ENCODE measurements at regions not wholly inside any gene's neighbourhood (a gene's known extent, or its start where the extent isn't known, plus 50 kb on each side); places are given as distances from the start of the nearest gene placed in this dataset.
A peak's percentile ranks its signal among the peaks of the same experiment; 100 is the strongest.
"Not testable (repeated sequence)": the region's sequence is repeated elsewhere in the genome, so short reads cannot be mapped to it uniquely, and the experiment has no call there.

DNA sequence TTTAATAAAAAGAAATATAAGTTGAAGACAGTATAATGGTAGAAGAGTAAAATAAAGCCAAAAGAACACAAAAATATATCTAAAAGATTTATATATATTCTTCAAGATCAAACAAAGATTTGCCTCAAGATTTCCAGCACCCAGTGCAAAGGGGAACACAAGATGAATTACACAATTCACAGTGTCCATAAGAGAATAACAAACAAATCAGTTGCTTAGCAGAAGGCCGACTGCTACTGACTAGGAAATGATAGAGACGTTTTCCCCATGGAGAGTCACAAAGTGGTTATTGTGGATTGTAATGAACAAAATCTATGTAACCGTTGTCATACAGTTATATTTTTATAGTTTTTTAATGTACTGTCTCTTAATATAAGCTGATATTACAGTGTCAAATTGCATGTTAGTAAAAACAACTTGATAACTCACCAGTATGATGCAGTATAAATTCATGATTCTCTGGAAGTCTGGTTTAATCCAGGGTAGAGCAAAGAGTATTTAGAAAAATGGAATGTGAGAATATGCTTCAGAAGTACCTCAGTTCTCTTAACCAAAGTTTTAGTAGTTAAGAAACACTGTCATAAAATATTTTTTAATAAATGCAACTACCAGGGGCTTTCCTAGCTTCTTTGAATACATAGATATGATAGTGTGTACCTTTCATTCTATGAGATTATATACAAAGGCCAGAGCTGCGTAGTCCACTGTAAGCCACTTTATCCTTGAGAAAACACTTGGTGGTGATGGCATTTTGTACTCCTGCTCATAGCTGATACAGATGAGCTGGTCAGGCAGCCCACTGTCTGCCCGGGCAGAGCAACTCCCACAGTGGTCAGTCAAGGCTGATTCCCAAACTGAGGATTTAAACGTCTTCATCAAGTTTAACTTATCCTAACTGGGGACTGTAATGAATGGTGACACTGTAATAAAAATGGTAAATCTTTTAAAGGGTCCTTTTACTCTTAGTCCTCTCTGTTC, 180.5 kb upstream of the DTNA start:
- DNase-seq: no peak

DNA sequence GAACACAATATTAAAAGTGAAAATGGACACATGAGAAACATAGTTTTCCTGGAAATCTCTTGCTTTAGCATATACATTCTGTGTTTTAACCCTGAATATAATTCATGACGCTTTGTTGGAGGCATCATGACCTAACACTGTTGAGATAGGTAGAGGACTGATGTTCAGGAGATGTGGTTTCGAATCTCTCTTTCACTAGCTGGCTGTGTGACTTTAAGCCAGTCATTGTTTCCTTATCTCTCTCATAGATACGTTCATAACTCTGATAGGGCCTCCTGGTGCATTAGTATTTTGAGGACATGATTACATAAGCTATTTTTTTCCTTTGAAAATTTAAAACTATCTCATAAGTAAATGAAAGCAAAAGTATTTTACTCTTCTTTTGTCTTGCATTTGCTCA, 179.0 kb upstream of the DTNA start:
- no peak for DNase-seq

DNA sequence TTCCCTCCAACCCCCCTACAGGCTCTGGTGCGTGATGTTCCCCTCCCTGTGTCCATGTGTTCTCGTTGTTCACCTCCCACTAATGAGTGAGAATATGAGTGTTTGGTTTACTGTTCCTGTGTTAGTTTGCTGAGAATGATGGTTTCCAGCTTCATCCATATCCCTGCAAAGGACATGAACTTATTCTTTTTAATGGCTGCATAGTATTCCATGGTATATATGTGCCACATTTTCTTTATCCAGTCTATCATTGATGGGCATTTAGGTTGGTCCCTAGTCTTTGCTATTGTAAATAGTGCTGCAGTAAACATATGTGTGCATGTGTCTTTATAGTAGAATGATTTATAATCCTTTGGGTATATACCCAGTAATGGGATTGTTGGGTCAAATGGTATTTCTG, 175.5 kb upstream of the DTNA start:
- DNase-seq: not testable (repeated sequence)

DNA sequence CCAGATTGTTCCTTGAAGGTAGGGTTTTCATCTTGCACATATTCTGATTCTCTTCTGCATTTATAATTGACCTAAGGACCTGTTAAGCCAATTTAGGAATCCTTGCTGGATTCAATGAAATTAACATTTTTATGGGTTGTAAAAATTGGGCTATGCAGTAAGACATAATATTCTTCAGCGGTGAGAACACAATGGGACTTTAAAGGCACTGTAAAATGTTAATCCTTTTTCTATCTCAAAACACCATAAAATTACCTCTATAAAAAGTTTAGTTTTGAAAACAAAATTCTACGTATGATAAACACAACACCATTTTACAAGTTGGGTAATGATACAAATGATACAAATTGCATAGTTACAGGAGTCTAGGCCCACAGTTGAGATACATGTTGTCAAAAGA, 169.2 kb upstream of the DTNA start:
- DNase-seq: no peak

DNA sequence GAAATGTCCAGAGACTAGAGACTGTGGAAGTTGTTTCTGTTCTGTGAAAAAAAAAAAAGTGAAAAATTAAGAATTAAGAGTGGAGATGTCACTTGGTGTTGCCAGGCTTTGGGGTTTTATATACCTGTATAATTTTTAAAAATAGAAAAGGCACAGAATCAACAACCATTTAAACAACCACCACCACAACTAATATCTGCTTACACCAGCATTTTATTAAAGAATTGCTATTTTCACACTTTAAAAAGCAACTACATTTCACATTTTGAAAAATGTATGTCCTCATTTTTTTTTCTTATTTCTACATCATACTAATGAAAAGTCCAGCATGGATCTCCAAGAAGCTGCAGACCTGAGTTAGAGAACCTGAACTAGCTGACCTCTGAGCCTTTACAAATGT, 167.5 kb upstream of the DTNA start:
- no peak for DNase-seq

DNA sequence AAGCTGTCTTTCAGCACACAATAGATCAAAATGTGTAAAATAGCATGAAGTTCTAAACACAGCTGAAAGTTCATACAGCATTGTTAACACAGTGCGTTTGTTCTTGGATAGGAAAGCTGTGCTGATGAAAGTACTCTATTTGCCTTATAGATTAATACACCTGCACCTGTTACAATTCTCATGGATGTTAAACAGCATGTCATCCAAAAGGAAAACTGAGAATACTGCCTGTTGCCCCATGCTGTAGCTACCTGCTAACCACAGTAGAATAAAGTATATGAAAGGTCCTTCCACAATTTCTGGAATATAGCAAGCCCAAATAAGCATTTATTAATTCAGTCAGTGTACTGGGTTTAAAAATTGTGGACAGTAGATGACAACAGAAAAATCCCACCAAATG, 166.7 kb upstream of the DTNA start:
- DNase-seq: no peak

DNA sequence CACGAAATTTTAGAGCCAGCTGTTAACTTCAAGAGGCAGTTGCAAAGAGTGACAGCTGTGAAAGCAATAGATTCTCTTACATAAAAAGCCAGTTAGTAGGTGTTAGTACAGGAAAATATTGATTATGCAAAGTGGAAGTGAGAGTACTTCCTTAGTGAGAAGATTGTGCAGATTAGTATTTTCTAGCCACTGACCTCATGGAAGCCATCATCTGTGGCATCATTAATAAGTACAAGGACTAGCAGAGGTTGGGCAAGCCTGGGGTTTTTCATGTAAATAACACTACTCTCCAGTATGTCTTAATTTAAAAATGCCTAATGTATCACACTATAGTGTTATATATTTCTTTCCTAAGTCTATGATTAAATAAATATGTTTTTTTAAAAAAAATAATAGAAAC, 166.2 kb upstream of the DTNA start:
- DNase-seq: no peak

DNA sequence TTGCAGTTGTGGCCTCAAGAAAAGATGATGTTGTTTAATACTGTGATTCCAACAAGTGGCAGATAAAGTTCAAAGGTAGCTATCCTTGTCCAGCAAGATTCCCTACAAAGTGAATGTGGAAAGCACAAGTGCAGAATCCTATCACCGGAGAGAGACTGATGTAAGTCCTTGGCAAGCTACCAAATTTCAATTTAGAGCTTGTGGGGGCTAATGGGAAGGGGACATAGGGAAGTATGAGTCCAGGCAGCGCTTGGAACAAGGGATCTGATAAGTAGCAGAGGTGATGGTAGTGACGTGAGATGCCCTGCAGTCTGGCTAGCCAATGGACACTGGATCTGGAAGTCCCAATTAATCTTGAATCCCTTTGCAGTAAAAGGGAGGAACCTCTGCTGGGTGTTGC, 165.2 kb upstream of the DTNA start:
- DNase-seq: no peak

DNA sequence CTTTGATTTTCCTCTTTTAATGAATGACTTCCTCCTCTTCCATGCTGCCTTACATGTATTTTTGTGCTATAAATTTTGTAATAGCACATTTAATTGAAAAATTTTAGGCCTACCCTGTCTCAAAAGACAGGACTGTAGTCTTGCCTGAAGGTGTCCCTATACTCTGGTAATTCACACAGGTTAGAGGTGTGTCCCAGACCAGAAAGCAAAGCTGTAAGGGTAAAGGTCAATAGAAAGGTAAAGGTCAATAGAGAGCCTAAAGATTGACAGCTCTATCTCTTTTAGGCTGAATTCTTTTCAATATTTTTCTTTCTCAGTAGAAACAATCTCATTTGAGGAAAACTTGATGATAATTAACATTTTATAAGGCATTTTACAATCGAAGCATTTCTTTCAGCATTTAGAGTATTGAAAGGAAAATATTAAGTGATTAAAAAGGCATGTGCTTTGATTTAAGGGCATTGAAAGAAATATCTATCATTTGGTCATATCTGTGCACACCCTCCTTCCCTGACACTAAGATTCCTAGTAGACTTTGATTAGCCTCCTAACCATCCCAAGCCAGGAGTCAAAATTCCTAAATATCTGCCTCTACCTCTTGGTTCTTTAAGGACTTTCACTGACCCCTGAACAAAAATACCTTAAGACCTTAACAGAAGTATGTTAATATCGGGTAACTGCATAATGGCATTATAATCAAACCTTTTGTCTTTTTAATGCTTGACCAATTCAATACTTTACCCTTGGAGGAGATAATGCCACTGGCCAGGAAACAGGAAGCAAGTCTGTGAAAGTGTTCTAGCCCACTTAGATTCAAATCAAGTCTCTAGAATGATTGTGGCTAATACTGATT, 161.8 kb upstream of the DTNA start:
- DNase-seq: no peak

DNA sequence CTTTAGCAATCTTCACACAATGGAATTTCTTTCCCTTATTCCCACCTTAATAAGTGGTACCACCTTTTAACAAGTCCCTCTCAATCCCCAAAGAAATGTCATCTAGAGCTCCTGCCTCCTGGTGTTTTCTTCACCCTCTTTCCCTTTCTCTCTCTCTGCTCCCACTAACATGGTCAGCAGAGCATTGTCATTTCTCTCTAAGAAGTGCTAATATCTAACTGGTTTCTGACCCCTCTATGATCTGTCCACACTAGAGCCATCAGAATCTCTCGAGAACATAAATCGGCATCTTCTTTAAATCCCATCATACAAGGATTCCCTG, 161.2 kb upstream of the DTNA start:
- no peak for DNase-seq

DNA sequence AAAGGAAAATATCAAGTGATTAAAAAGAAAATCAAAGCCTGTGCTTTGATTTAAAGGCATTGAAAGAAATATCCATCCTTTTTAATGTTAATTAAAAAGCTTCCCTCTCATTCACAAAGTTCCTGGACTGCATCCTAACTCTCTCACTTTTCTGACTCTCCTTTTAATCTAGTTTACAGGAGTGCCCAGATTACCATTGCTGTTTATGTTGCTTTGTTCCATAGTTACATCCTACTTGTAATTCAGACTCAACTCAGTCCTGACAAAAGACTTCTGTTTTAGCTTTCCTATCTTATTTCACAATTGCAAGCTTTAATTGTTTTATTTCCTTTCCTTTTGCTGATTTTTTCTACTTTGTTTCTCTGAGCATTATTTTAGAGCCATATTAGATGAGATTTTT, 160.7 kb upstream of the DTNA start:
- no peak for DNase-seq

DNA sequence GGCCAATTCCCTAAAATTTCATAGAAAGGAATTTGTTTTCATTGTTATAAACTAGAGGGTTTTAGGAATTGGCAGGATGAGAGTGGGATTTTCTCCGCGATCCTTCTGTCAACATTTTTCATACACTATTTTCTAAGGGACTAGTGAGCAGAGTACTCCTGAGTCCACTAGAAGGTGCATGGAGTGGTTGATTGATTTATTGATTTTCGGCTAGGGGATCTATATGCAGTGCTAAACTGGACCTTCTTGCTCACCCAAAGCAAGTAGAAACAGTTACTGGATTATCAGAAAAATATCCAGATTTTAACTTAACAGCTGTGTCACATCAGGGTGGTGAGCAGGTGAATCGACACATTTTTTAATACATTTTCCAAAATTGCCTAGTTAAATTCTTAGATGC, 159.9 kb upstream of the DTNA start:
- no peak for DNase-seq

DNA sequence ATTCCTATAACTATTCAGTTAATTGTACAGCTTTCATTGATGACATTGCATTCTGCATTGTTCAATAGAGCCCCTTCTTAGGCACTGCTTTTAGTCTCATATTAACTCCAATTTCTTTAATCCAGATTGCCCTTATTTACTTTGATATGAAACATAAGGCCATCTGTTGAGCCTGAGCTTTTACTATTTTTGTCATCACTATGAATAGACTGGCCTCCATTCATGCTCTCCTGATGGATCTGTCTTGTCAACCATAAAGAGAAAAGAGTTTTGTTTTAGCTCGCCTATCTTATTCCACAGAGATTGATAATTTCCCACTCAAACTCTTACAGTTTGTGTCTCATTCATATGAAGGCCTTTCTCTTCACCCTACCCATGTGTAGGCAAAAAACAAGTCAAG, 159.2 kb upstream of the DTNA start:
- DNase-seq: no peak

DNA sequence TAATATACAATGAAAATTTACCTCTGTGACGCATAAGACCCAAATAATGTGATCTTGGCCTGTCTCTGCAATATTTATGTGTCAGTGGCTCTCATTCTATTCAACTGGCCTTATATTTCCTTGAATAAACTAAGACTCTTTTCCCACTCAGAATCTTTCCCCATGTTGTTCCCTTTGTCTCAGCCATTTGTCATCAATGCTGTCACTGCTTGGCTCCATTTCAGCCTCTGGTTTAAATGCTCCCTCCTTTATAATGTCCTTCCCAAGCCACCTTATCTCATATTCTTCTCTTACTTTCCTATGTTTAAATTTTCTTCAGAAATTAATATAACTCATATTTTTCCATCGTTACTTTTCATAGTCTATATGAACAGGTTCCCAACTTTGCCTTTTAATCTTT, 158.3 kb upstream of the DTNA start:
- DNase-seq: no peak

DNA sequence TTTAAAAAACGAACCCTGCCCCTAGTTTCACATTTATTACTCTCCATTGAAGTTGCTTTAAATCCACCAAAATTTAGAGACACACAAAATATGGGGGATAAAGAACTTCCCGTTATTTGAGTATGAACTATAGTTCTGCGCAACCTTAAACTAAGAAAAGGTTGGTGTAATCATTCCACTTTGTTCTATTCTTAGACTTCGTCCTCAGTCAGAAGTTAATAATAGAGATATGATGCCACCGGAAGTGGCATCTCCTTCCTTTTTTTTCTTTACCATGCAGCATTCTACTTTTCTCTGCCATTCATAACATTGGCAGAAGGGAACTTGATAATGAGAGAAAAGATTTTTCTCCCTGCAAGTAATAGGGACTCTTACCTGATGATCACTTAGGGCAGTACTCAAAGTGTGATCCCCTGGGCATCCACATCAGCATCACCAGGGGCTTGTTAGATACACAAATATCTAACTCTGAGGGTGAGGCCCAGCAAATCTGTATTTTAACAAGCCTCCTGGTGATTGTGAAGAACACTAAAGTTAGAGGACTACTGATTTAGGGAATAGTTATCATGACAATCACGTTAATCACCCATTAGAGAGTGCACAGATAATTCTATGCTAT, 147.7 kb upstream of the DTNA start:
- no peak for DNase-seq

DNA sequence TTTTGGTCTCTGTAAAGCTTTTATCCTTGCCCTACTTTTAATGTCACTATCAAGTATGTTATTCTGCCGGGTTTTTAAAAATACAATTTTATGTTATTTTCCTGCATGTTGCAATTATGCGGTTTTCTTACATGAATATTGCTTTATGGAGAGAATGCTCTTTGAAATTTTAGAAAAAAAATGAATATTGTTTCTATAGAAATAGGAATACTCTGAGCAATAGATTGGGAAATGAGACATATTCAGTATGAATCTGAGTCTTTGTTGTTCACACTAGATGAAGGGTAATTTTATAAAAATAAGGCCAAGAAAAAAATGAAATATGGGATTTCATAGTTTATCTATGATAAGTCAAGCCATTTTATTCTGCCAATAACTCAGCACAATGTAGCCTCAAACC, 142.2 kb upstream of the DTNA start:
- no peak for DNase-seq

DNA sequence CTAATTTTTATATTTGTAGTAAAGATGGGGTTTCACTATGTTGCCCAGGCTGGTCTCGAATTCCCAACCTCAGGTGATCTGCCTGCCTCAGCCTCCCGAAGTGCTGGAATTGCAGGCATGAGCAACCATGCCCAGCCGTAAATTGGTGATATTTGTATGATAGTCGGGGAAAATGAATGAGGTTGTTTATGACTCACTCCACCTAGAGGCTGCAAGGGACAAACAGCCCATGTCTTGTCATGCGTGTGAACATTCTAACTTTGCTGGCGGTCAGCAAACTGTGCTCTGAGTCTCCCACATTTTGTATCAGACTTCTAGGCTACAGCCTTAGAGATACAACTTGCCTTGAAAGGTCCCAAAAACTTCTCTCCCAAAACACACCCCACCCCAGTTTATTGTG, 133.5 kb upstream of the DTNA start:
- no peak for DNase-seq

DNA sequence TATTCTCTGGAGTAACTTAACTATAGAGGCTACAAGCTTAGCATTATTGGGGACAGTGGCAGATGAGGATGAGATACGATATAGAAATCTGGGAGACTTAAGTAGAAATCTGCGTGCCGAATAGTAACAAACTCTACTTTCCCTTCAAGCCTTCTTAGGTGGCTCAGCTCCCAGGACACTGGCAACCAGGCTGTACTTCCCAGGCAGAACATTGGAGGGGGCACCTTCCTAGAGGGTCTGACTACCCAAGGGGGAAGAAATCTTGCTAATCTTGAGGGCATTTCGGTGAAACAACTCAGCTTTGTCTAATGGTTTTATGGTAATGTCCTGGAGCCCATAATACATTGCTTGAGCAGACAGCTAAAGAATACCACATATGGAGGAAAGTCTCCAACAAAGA, 126.2 kb upstream of the DTNA start:
- no peak for DNase-seq

DNA sequence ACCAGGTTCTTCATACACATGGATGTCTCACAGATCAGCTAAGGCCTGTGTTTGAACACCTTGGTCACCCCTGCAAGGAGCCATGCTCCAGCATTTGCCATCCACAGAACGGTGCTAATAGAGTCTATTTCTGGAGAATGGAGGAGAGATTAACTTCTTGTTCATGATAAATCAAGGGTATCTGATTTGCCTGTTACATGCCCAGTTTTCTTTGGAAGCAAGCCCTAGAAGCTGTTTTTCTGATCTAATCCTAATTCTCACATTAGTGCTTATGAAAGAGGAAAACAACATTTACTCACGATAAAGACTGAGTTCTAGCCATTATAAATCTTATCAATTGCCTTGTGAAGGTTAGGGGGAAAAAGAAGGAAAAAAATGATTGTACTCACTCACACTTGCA, 119.6 kb upstream of the DTNA start:
- DNase-seq: no peak

DNA sequence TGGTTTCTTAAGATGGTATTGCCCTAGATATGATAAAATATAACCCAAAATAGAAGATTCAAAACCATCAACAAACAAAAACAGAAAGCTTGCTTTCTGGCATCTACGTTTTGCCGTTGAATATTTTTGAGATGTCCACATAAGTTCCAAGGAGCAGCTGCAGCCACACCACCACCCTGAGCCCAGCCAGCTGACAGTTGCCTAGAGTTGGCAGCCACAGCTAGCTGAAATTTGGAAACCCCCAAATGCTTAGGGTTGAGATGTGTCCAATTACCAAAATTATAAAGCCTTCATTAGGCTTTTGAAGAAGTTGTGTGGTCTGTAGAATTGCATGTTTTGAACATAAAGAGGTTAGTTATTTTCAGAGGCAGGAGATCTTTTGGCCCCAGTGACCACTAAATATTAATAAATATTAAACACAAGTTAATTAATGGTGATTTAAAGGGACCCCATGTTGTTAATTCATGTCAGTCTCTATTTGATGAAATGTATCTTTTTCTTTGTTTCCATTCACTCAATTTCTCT, 118.1 kb upstream of the DTNA start:
- DNase-seq: no peak

DNA sequence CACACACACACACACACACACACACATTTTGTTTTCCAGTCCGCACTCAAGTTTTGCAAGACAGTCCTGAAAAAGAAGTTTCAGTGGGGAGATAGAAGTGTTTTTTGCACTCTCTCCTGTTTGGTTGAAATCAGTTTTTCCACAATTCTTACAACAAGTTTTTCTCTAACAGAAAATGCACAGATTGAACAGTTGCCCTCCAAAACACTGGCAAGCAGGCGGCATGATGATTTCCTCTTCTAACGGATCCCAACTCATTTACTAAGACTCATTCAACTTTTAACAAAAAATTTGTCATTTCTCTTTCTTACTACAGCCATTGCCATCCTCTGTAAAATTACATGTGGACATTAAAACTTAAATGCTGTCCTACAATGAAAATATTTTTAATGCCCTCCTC, 117.6 kb upstream of the DTNA start:
- no peak for DNase-seq

DNA sequence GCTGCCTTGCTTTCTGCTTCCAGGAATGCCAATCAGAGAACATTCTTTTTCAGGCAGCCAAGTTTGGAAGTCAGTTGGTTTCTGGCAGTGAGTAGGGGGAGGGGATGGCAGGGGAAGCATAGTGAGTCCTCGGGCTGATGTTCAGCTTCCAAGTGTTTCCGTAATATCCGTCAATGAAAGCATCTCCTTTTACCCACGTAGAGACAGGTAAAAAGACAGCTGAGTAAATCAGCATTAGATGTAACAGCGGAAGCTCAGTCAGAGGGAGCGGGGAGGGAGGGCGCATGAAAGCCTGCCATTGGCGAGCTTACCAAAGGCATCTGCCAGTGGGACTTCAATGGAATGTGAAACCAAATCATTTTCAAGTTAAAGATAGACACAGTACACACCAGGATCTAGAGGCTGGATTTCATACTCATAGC, 117.1 kb upstream of the DTNA start:
- DNase-seq: no peak

DNA sequence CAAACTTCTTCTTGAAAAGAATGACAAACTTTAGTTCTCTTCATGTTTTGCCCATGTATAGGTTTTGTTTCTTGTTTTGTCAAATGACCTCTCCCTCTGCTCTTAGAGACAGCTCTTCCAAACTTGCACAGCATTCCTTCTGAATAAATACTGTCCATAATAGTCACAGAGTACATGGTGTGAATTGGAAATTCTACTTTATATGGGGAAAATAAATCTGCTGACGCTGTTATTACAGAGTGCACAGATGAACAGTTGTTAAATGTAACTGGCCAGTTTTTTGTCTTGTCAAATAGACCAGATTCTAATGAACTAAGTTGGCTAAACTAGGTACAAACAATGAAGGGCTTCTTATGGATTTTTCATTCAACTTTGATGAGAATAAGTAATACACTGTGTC, 115.8 kb upstream of the DTNA start:
- DNase-seq: no peak

DNA sequence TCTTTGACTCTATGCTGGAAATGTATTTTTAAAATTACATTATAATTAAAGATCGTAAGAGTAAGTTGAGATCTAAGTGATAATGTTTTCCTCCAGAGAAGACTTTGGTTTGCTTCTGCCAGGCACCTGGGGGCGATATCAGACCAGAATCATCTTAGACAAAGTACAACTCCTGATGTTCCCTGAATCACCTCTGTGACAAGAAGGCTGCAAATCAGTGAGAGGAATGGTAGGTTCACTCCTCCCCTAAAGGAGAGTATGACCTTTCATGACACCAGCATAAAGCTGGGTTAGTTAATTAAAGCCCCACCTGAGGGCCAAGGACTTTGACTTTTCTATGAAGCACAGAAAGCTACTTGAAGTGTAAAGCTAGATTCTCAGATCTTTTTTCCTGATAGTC, 114.4 kb upstream of the DTNA start:
- peak; percentile 11 for DNase-seq

Data from hematopoietic multipotent progenitor cell treated with erythropoietin and hydrocortisone succinate and interleukin-3 and kit ligand, for 6 days (in vitro differentiated cells).